ENCODE measurements at regions not wholly inside any gene's neighbourhood (a gene's known extent, or its start where the extent isn't known, plus 50 kb on each side); places are given as distances from the start of the nearest gene placed in this dataset.
A peak's percentile ranks its signal among the peaks of the same experiment; 100 is the strongest.
"Not testable (repeated sequence)": the region's sequence is repeated elsewhere in the genome, so short reads cannot be mapped to it uniquely, and the experiment has no call there.

GRCh38 chr3:72277710-72278109 lies 492.8 kb upstream of the PROK2 start:
- DNase-seq (ENCODE audit: low spot score), result no peak

GRCh38 chr3:72276806-72277205 lies 491.9 kb upstream of the PROK2 start:
- no peak for DNase-seq (ENCODE audit: low spot score)

- DNase-seq (ENCODE audit: low spot score), result no peak
Measured at GRCh38 chr3:72275331-72275751, 490.4 kb upstream of the PROK2 start.

- DNase-seq (ENCODE audit: low spot score), result peak; percentile 84
Measured at GRCh38 chr3:72274493-72275330, 489.8 kb upstream of the PROK2 start.

- no peak for DNase-seq (ENCODE audit: low spot score)
Measured at GRCh38 chr3:72273615-72274014, 488.7 kb upstream of the PROK2 start.

GRCh38 chr3:72272356-72272755 lies 487.4 kb upstream of the PROK2 start:
- no peak for DNase-seq (ENCODE audit: low spot score)

- peak; percentile 37 for DNase-seq (ENCODE audit: low spot score)
Measured at GRCh38 chr3:72271923-72272322, 487.0 kb upstream of the PROK2 start.

GRCh38 chr3:72271216-72271615 lies 486.3 kb upstream of the PROK2 start:
- peak; percentile 33 for DNase-seq (ENCODE audit: low spot score)

- DNase-seq (ENCODE audit: low spot score), result no peak
Measured at GRCh38 chr3:72270730-72271129, 485.8 kb upstream of the PROK2 start.

GRCh38 chr3:72270072-72270681 lies 485.2 kb upstream of the PROK2 start:
- DNase-seq (ENCODE audit: low spot score), result peak; percentile 97

GRCh38 chr3:72269475-72269874 lies 484.5 kb upstream of the PROK2 start:
- no peak for DNase-seq (ENCODE audit: low spot score)

- not testable (repeated sequence) for DNase-seq (ENCODE audit: low spot score)
Measured at GRCh38 chr3:72266921-72267524, 482.1 kb upstream of the PROK2 start.

GRCh38 chr3:72266016-72266370 lies 481.0 kb upstream of the PROK2 start:
- no peak for DNase-seq (ENCODE audit: low spot score)

GRCh38 chr3:72265256-72266015 lies 480.5 kb upstream of the PROK2 start:
- peak; percentile 59 for DNase-seq (ENCODE audit: low spot score)

- DNase-seq (ENCODE audit: low spot score), result no peak
Measured at GRCh38 chr3:72263223-72263990, 478.5 kb upstream of the PROK2 start.

GRCh38 chr3:72262736-72263135 lies 477.8 kb upstream of the PROK2 start:
- DNase-seq (ENCODE audit: low spot score), result no peak

- no peak for DNase-seq (ENCODE audit: low spot score)
Measured at GRCh38 chr3:72261566-72262564, 476.9 kb upstream of the PROK2 start.

GRCh38 chr3:72260588-72260910 lies 475.6 kb upstream of the PROK2 start:
- DNase-seq (ENCODE audit: low spot score), result no peak

GRCh38 chr3:72259755-72260587 lies 475.0 kb upstream of the PROK2 start:
- DNase-seq (ENCODE audit: low spot score), result no peak
